SU-DHL-6 (cell line): ENCODE measurements at regions not wholly inside any gene's neighbourhood (a gene's known extent, or its start where the extent isn't known, plus 50 kb on each side); places are given as distances from the start of the nearest gene placed in this dataset.

Experiments used
- H2AFZ ChIP-seq: fragments of 200-600 bp; sonication (generic); 2 replicates; pipeline ENCODE4 v1.6.1; 2014; ENCODE audit warnings: low read depth, mild to moderate bottlenecking, moderate library complexity, mixed read lengths, antibody characterized with exemption, low read length; ENCODE audit not compliant: severe bottlenecking
- H3F3A ChIP-seq: fragments of 200-600 bp; shearing (Covaris generic); 2 replicates; pipeline ENCODE4 v1.6.0; 2016; ENCODE audit warnings: antibody characterized with exemption, mild to moderate bottlenecking; ENCODE audit not compliant: insufficient read depth
- H3K27ac ChIP-seq: fragments of 200-600 bp; sonication (generic); 2 replicates; pipeline ENCODE4 v1.5.1; 2016; ENCODE audit warnings: low read depth, mild to moderate bottlenecking, low read length, moderate library complexity, mixed read lengths
- H3K27me3 ChIP-seq: fragments of 200-600 bp; sonication (generic), shearing (Covaris generic); 2 replicates; pipeline ENCODE4 v1.6.0; 2014; ENCODE audit warnings: mild to moderate bottlenecking, low read length
- H3K36me3 ChIP-seq: fragments of 200-600 bp; sonication (generic); 2 replicates; pipeline ENCODE4 v1.6.1; 2014; ENCODE audit warnings: mild to moderate bottlenecking, low read length, mixed read lengths
- H3K4me2 ChIP-seq: fragments of 300-600, 200-600 bp; shearing (Covaris generic), sonication (generic); 2 replicates; pipeline ENCODE4 v1.6.0; 2014; ENCODE audit warnings: low read length, low read depth, mild to moderate bottlenecking; ENCODE audit not compliant: poor library complexity, severe bottlenecking
- H3K4me3 ChIP-seq: fragments of 200-600 bp; sonication (generic); 2 replicates; pipeline ENCODE4 v1.5.1; 2014; ENCODE audit warnings: antibody characterized with exemption, low read length, mild to moderate bottlenecking, mixed read lengths; ENCODE audit not compliant: insufficient read depth, poor library complexity, severe bottlenecking
- H3K79me2 ChIP-seq: fragments of 200-600 bp; sonication (generic); 2 replicates; pipeline ENCODE4 v1.6.1; 2014; ENCODE audit warnings: mild to moderate bottlenecking, low read length, moderate library complexity; ENCODE audit not compliant: insufficient read depth
- H3K9ac ChIP-seq: fragments of 200-600 bp; sonication (generic); 2 replicates; pipeline ENCODE4 v1.7.0; 2014; ENCODE audit warnings: mild to moderate bottlenecking, low read length
- H3K9me2 ChIP-seq: fragments of 200-600 bp; sonication (generic); replicated peaks from 2 replicates; pipeline ENCODE4 v1.6.1; 2014; ENCODE audit warnings: low read length; ENCODE audit not compliant: insufficient read depth
- H3K9me3 ChIP-seq: fragments of 200-600 bp; sonication (generic); 2 replicates; pipeline ENCODE4 v1.6.1; 2014; ENCODE audit warnings: low read length, mixed read lengths; ENCODE audit not compliant: insufficient read depth
- H4K20me1 ChIP-seq: fragments of 200-600 bp; sonication (generic); 2 replicates; pipeline ENCODE4 v1.6.1; 2014; ENCODE audit warnings: low read depth, mild to moderate bottlenecking, antibody characterized with exemption, low read length, moderate library complexity, mixed read lengths
- EZH2phosphoT487 ChIP-seq: fragments of 200-600 bp; sonication (generic), shearing (Covaris generic); conservative IDR thresholded peaks from 2 replicates; pipeline ENCODE4 v1.6.1; 2018; ENCODE audit warnings: mild to moderate bottlenecking, antibody characterized with exemption, low read length, moderate library complexity, mixed read lengths
- TF ChIP-seq, protein P1 (sequence below): fragments of 200-600 bp; sonication (generic); IDR thresholded peaks from one replicate; pipeline ENCODE4 v1.5.1; 2017; ENCODE audit warnings: antibody characterized with exemption, mild to moderate bottlenecking, low read length, moderate library complexity; ENCODE audit not compliant: insufficient read depth, poor library complexity, severe bottlenecking

DNA sequence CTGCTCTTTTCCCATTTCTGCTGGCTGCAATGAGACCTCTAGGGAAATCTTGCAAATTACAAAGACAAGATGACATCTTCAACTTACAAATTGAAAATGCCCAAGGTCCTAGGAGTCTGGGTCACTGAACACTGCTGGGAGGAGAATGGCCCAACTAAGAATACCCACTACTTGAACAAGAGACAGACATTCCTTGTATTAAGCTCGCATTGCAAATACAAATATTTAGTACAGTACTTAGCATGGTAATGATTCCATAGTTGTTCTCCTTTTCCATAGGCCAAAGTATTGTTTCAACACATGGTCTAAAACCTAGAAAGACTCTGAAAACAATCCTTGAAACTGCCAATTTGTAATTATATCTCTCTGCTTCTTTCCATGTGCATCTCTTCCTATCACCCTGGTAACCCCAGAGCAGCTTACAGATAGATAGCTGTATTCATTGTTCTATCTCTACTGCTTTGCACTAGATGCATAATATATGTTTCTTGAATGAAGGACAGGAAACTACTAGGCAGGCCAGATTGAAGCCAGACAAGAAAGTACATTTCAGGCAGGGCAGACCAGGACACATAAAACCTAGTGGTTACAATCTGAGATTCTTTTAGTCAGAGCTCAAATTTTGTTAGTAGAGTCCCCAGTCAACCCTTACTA, 1545.7 kb upstream of the TENM4 start:
- Histone ChIP-seq H3K9me3 (no peaks in the 10 kb centered on the region), H3K27ac (no peak overlapping the region), H3K9me2 (no peaks in the 10 kb centered on the region), H3K9ac (no peak overlapping the region), H3K27me3 (no peaks in the 10 kb centered on the region), H3K36me3 (no peaks in the 10 kb centered on the region), H3K79me2 (no peaks in the 10 kb centered on the region), H3K4me2 (no peak overlapping the region), H3F3A (no peaks in the 10 kb centered on the region), H3K4me3 (no peak overlapping the region), H4K20me1 (no peaks in the 10 kb centered on the region), H2AFZ (no peak overlapping the region)
- TF ChIP-seq EZH2phosphoT487: no peak

DNA sequence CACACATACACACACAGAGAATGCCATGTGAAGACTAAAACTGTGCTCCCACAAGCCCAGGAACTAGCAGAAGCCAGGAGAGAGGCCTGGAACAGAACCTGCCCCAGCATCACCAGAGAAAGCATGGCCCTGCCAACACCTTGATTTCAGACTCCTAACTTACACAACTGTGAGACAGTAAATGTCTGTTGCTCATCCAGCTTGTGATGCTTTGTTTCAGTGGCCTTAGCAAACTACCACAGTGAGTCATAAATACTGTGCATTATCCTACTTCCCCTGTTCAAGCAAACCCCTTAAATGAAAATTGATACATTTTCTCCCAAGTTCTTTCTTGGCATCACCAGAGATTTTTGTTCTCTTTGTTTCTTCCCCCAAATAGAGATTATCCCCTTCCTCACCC, 1539.4 kb upstream of the TENM4 start:
- no peaks in the 10 kb centered on the region for H3F3A ChIP-seq
- no peak overlapping the region for H3K9ac ChIP-seq
- no peak overlapping the region for H3K4me2 ChIP-seq
- H4K20me1 ChIP-seq: no peaks in the 10 kb centered on the region
- no peaks in the 10 kb centered on the region for H3K36me3 ChIP-seq
- H3K79me2 ChIP-seq: no peaks in the 10 kb centered on the region
- no peaks in the 10 kb centered on the region for H3K9me2 ChIP-seq
- no peaks in the 10 kb centered on the region for H3K9me3 ChIP-seq
- H3K27ac ChIP-seq: no peak overlapping the region
- no peaks in the 10 kb centered on the region for H3K27me3 ChIP-seq
- H2AFZ ChIP-seq: no peak overlapping the region
- H3K4me3 ChIP-seq: no peak overlapping the region
- TF ChIP-seq EZH2phosphoT487: no peak
- TF ChIP-seq, protein P1, sequence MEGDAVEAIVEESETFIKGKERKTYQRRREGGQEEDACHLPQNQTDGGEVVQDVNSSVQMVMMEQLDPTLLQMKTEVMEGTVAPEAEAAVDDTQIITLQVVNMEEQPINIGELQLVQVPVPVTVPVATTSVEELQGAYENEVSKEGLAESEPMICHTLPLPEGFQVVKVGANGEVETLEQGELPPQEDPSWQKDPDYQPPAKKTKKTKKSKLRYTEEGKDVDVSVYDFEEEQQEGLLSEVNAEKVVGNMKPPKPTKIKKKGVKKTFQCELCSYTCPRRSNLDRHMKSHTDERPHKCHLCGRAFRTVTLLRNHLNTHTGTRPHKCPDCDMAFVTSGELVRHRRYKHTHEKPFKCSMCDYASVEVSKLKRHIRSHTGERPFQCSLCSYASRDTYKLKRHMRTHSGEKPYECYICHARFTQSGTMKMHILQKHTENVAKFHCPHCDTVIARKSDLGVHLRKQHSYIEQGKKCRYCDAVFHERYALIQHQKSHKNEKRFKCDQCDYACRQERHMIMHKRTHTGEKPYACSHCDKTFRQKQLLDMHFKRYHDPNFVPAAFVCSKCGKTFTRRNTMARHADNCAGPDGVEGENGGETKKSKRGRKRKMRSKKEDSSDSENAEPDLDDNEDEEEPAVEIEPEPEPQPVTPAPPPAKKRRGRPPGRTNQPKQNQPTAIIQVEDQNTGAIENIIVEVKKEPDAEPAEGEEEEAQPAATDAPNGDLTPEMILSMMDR: no peak

DNA sequence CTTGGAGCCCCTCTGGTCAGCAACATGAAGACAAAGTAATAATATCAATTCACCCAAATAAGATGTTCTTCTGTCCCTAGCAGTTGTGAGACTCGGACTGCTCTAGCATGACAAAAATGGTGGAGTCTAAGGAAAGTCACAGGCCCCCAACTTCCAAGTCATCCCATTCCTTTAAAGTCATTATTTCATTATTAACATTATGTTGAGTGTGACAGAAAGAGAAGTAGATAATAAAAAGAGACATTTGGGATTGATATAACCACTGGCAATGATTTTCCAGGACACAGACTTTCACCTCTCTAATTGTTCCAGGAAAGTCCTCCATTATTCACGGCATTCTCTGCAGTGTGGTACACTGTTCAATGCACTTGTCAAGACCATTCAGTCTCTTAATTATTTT, 1533.0 kb upstream of the TENM4 start:
- Histone ChIP-seq H3K9me3 (no peaks in the 10 kb centered on the region), H3K9me2 (no peaks in the 10 kb centered on the region), H3F3A (no peaks in the 10 kb centered on the region), H3K4me2 (no peak overlapping the region), H2AFZ (no peak overlapping the region), H3K27me3 (no peaks in the 10 kb centered on the region), H3K27ac (no peak overlapping the region), H3K36me3 (no peaks in the 10 kb centered on the region), H3K4me3 (no peak overlapping the region), H3K79me2 (no peaks in the 10 kb centered on the region), H4K20me1 (no peaks in the 10 kb centered on the region; the same call in 1 of the 2 replicates), H3K9ac (no peak overlapping the region)
- TF ChIP-seq EZH2phosphoT487: no peak

GRCh38 chr11:80970037-80970436, 1529.2 kb upstream of the TENM4 start:
- no peak overlapping the region for H3K4me2 ChIP-seq
- H3F3A ChIP-seq: no peaks in the 10 kb centered on the region
- H3K9me2 ChIP-seq: no peaks in the 10 kb centered on the region
- H3K27me3 ChIP-seq: no peaks in the 10 kb centered on the region
- H3K9me3 ChIP-seq: no peaks in the 10 kb centered on the region
- TF ChIP-seq, protein P1: no peak
- TF ChIP-seq EZH2phosphoT487: no peak
- no peaks in the 10 kb centered on the region for H3K36me3 ChIP-seq
- no peaks in the 10 kb centered on the region for H3K79me2 ChIP-seq
- no peak overlapping the region for H3K27ac ChIP-seq
- H3K4me3 ChIP-seq: no peak overlapping the region
- H3K9ac ChIP-seq: no peak overlapping the region
- no peak overlapping the region for H2AFZ ChIP-seq
- no peaks in the 10 kb centered on the region; the same call in 1 of the 2 replicates for H4K20me1 ChIP-seq
